Stimulated activated CD8-positive, alpha-beta memory T cell treated with anti-CD3 and anti-CD28 coated beads, Interleukin-12 subunit alpha, Interleukin-12 subunit beta, amount 100 ng/mL, for 1 hour (primary cell): ENCODE measurements at regions not wholly inside any gene's neighbourhood (a gene's known extent, or its start where the extent isn't known, plus 50 kb on each side); places are given as distances from the start of the nearest gene placed in this dataset.

ENCODE experiments used
- DNase-seq: peaks from one replicate; pipeline ENCODE4 v3.0.0-alpha.2; 2020; ENCODE audit warnings: low read depth

GRCh38 chr7:3234851-3235250, 66.2 kb upstream of the SDK1 start:
- no peak for DNase-seq

- DNase-seq, result no peak
Observed at GRCh38 chr7:3235322-3235721, 65.7 kb upstream of the SDK1 start.

GRCh38 chr7:3236268-3236667, 64.8 kb upstream of the SDK1 start:
- DNase-seq, result no peak

- no peak for DNase-seq
Observed at GRCh38 chr7:3238525-3239210, 62.4 kb upstream of the SDK1 start.

- no peak for DNase-seq
Observed at GRCh38 chr7:3239291-3239691, 61.8 kb upstream of the SDK1 start.

- DNase-seq, result no peak
Observed at GRCh38 chr7:3240826-3241430, 60.1 kb upstream of the SDK1 start.

GRCh38 chr7:3241686-3242258, 59.3 kb upstream of the SDK1 start:
- DNase-seq, result no peak

GRCh38 chr7:3242398-3242972, 58.6 kb upstream of the SDK1 start:
- no peak for DNase-seq

GRCh38 chr7:3243256-3243655, 57.8 kb upstream of the SDK1 start:
- no peak for DNase-seq

GRCh38 chr7:3243680-3244079, 57.4 kb upstream of the SDK1 start:
- DNase-seq, result no peak

- no peak for DNase-seq
Observed at GRCh38 chr7:3244241-3244814, 56.7 kb upstream of the SDK1 start.

GRCh38 chr7:3245077-3245476, 56.0 kb upstream of the SDK1 start:
- DNase-seq, result no peak

- no peak for DNase-seq
Observed at GRCh38 chr7:3245721-3246120, 55.3 kb upstream of the SDK1 start.

- DNase-seq, result no peak
Observed at GRCh38 chr7:3246127-3246526, 54.9 kb upstream of the SDK1 start.

- no peak for DNase-seq
Observed at GRCh38 chr7:3246651-3247050, 54.4 kb upstream of the SDK1 start.

- no peak for DNase-seq
Observed at GRCh38 chr7:3250725-3251124, 50.3 kb upstream of the SDK1 start.
